Neural cell (in vitro differentiated cells): ENCODE measurements at regions not wholly inside any gene's neighbourhood (a gene's known extent, or its start where the extent isn't known, plus 50 kb on each side); places are given as distances from the start of the nearest gene placed in this dataset.

ENCODE experiments used
- H2AFZ ChIP-seq: fragments of 200-600, 300-800 bp; sonication (generic), shearing (Covaris generic); 2 replicates; pipeline ENCODE4 v1.6.0; 2014; ENCODE audit warnings: low read depth, mild to moderate bottlenecking, antibody characterized with exemption, low read length, moderate library complexity
- H3F3A ChIP-seq: fragments of 200-600 bp; shearing (Covaris generic); 2 replicates; pipeline ENCODE4 v1.6.1; 2016; ENCODE audit warnings: mild to moderate bottlenecking, moderate library complexity, mixed read lengths, antibody characterized with exemption, low read length; ENCODE audit not compliant: insufficient read depth, poor library complexity, severe bottlenecking
- H3K27ac ChIP-seq: fragments of 200-600, 300-800 bp; sonication (generic), shearing (Covaris generic); 2 replicates; pipeline ENCODE4 v1.5.1; 2014; ENCODE audit warnings: mild to moderate bottlenecking, low read length, moderate library complexity
- H3K27me3 ChIP-seq: fragments of 300-800, 200-600 bp; sonication (generic), shearing (Covaris generic); 2 replicates; pipeline ENCODE4 v1.6.0; 2014; ENCODE audit warnings: mild to moderate bottlenecking, low read depth, low read length, moderate library complexity; ENCODE audit not compliant: insufficient read depth
- H3K36me3 ChIP-seq: fragments of 300-800, 200-600 bp; sonication (generic), shearing (Covaris generic); 2 replicates; pipeline ENCODE4 v1.5.1; 2014; ENCODE audit warnings: mild to moderate bottlenecking, antibody characterized with exemption, low read length, moderate library complexity; ENCODE audit not compliant: insufficient read depth
- H3K4me2 ChIP-seq: fragments of 300-800, 200-600 bp; sonication (generic), shearing (Covaris generic); 2 replicates; pipeline ENCODE4 v1.6.0; 2014; ENCODE audit warnings: mild to moderate bottlenecking, low read length
- H3K4me3 ChIP-seq: fragments of 300-800, 200-600 bp; sonication (generic), shearing (Covaris generic); 2 replicates; pipeline ENCODE4 v1.5.1; 2014; ENCODE audit warnings: mild to moderate bottlenecking, low read length, moderate library complexity
- H3K79me2 ChIP-seq: fragments of 200-600 bp; shearing (Covaris generic); replicated peaks from 2 replicates; pipeline ENCODE4 v1.6.0; 2014; ENCODE audit warnings: mild to moderate bottlenecking, low read length, moderate library complexity; ENCODE audit not compliant: insufficient read depth
- H3K9ac ChIP-seq: fragments of 300-800, 200-600 bp; sonication (generic), shearing (Covaris generic); 2 replicates; pipeline ENCODE4 v1.6.1; 2016; ENCODE audit warnings: mild to moderate bottlenecking, low read length, mixed read lengths
- H3K9me2 ChIP-seq: fragments of 200-600 bp; shearing (Covaris generic); 2 replicates; pipeline ENCODE4 v1.6.1; 2016; ENCODE audit warnings: mild to moderate bottlenecking, low read length, mixed read lengths; ENCODE audit not compliant: insufficient read depth
- H3K9me3 ChIP-seq: fragments of 200-600, 300-800 bp; sonication (generic), shearing (Covaris generic); 2 replicates; pipeline ENCODE4 v1.6.1; 2016; ENCODE audit warnings: mild to moderate bottlenecking, mixed run types, low read length, moderate library complexity, mixed read lengths
- H4K20me1 ChIP-seq: fragments of 200-600 bp; shearing (Covaris generic); 2 replicates; pipeline ENCODE4 v1.6.1; 2016; ENCODE audit warnings: mild to moderate bottlenecking, mixed run types; ENCODE audit not compliant: insufficient read depth
- EP300 ChIP-seq: fragments of 450-650 bp; conservative IDR thresholded peaks from 2 replicates; pipeline ENCODE4 v1.6.1; 2014; ENCODE audit warnings: antibody characterized with exemption, mild to moderate bottlenecking, moderate library complexity; ENCODE audit not compliant: poor library complexity, severe bottlenecking
- EZH2 ChIP-seq: fragments of 200-600, 300-800 bp; shearing (Covaris generic), sonication (generic); IDR thresholded peaks from 2 replicates; pipeline ENCODE4 v1.6.1; 2014; ENCODE audit warnings: antibody characterized with exemption, low read length, borderline replicate concordance, mild to moderate bottlenecking; ENCODE audit not compliant: insufficient read depth, poor library complexity, severe bottlenecking
- MXI1 ChIP-seq: fragments of 450-650 bp; conservative IDR thresholded peaks from 2 replicates; pipeline ENCODE4 v1.6.1; 2014; ENCODE audit warnings: antibody characterized with exemption, mild to moderate bottlenecking; ENCODE audit not compliant: poor library complexity, severe bottlenecking
- POLR2AphosphoS5 ChIP-seq: IDR thresholded peaks from 2 replicates; pipeline ENCODE4 v1.6.1; 2012
- RAD21 ChIP-seq: fragments of 450-650 bp; conservative IDR thresholded peaks from 2 replicates; pipeline ENCODE4 v1.6.1; 2014; ENCODE audit warnings: antibody characterized with exemption, mild to moderate bottlenecking, moderate library complexity
- SMC3 ChIP-seq: fragments of 450-650 bp; conservative IDR thresholded peaks from 2 replicates; pipeline ENCODE4 v1.6.1; 2014; ENCODE audit warnings: antibody characterized with exemption, mild to moderate bottlenecking, moderate library complexity; ENCODE audit not compliant: poor library complexity
- TAF1 ChIP-seq: IDR thresholded peaks from 2 replicates; pipeline ENCODE4 v1.6.1; 2012; ENCODE audit warnings: low read depth
- TF ChIP-seq, protein P1 (sequence below): fragments of 450-650 bp; IDR thresholded peaks from 2 replicates; pipeline ENCODE4 v1.5.1; 2014; ENCODE audit warnings: antibody characterized with exemption, mild to moderate bottlenecking, moderate library complexity; ENCODE audit not compliant: poor library complexity, severe bottlenecking
- TF ChIP-seq, protein P2 (sequence below): IDR thresholded peaks from 2 replicates; pipeline ENCODE4 v1.6.1; 2012; ENCODE audit warnings: borderline replicate concordance

DNA sequence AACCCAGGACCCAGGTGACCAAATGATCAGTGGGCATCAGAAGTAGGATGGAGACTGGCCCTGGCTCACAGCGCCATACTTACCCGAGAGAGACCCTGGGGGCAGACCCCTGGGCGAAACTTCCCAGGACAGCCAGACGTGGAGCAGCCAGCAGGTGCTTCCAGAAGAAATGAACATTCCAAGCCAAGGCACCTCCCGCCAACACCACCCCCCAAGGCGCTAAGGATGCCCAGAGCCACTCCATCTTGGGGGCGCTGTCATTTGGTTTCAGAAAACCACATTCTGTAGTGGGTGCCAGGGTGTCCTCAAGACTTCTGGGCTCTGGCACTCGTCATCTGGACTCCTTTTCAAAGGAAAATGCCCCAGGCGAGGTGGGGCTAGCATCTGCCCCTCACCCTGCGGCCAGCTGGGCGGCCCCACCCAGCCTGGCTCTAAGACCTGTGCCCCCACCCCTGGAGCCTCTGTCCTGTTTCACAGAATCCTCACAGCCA, 98.8 kb downstream of the RIPK4 start:
- Histone ChIP-seq H3K4me2 (no peak overlapping the region), H3F3A (no peaks in the 10 kb centered on the region), H3K27me3 (no peaks in the 10 kb centered on the region), H3K36me3 (no peaks in the 10 kb centered on the region), H3K4me3 (no peak overlapping the region), H3K9me2 (no peaks in the 10 kb centered on the region), H4K20me1 (no peaks in the 10 kb centered on the region), H3K9ac (no peak overlapping the region), H3K27ac (no peak overlapping the region), H3K79me2 (no peaks in the 10 kb centered on the region), H3K9me3 (no peaks in the 10 kb centered on the region), H2AFZ (no peak overlapping the region)
- TF ChIP-seq TAF1 (no peak), MXI1 (no peak), POLR2AphosphoS5 (no peak), EP300 (no peak), EZH2 (no peak), RAD21 (no peak), SMC3 (no peak)
- TF ChIP-seq, protein P1, sequence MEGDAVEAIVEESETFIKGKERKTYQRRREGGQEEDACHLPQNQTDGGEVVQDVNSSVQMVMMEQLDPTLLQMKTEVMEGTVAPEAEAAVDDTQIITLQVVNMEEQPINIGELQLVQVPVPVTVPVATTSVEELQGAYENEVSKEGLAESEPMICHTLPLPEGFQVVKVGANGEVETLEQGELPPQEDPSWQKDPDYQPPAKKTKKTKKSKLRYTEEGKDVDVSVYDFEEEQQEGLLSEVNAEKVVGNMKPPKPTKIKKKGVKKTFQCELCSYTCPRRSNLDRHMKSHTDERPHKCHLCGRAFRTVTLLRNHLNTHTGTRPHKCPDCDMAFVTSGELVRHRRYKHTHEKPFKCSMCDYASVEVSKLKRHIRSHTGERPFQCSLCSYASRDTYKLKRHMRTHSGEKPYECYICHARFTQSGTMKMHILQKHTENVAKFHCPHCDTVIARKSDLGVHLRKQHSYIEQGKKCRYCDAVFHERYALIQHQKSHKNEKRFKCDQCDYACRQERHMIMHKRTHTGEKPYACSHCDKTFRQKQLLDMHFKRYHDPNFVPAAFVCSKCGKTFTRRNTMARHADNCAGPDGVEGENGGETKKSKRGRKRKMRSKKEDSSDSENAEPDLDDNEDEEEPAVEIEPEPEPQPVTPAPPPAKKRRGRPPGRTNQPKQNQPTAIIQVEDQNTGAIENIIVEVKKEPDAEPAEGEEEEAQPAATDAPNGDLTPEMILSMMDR: no peak
- TF ChIP-seq, protein P2, sequence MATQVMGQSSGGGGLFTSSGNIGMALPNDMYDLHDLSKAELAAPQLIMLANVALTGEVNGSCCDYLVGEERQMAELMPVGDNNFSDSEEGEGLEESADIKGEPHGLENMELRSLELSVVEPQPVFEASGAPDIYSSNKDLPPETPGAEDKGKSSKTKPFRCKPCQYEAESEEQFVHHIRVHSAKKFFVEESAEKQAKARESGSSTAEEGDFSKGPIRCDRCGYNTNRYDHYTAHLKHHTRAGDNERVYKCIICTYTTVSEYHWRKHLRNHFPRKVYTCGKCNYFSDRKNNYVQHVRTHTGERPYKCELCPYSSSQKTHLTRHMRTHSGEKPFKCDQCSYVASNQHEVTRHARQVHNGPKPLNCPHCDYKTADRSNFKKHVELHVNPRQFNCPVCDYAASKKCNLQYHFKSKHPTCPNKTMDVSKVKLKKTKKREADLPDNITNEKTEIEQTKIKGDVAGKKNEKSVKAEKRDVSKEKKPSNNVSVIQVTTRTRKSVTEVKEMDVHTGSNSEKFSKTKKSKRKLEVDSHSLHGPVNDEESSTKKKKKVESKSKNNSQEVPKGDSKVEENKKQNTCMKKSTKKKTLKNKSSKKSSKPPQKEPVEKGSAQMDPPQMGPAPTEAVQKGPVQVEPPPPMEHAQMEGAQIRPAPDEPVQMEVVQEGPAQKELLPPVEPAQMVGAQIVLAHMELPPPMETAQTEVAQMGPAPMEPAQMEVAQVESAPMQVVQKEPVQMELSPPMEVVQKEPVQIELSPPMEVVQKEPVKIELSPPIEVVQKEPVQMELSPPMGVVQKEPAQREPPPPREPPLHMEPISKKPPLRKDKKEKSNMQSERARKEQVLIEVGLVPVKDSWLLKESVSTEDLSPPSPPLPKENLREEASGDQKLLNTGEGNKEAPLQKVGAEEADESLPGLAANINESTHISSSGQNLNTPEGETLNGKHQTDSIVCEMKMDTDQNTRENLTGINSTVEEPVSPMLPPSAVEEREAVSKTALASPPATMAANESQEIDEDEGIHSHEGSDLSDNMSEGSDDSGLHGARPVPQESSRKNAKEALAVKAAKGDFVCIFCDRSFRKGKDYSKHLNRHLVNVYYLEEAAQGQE: no peak

DNA sequence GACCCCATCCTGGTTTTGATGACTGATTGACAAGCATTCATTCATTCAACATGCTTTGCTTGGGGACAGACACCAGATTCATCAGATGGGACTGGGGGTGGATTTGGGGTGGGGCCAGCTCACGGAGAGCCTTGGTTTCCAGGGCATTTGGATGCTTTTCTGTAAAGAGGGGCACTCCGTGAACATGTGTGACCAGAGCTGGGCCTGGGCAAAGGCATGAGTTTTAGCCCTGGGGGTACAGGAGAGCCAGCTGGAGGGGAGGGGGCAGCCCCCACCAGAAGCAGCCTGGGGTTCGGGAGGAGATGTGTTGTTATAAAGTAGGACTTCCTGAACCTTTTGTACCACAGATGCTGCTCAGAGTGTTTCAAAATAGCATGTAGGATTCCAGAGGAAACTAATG, 99.7 kb downstream of the RIPK4 start:
- H3K27ac ChIP-seq: no peak overlapping the region

More for the DNA sequence above, 99.7 kb downstream of the RIPK4 start:
- H4K20me1 ChIP-seq: no peaks in the 10 kb centered on the region
- no peaks in the 10 kb centered on the region for H3K27me3 ChIP-seq
- no peaks in the 10 kb centered on the region for H3K9me2 ChIP-seq
- H3K4me2 ChIP-seq: no peak overlapping the region
- no peaks in the 10 kb centered on the region for H3K36me3 ChIP-seq
- H3K9ac ChIP-seq: no peak overlapping the region
- TF ChIP-seq RAD21: no peak
- no peak for TF ChIP-seq EP300
- TF ChIP-seq MXI1: no peak
- TF ChIP-seq POLR2AphosphoS5: no peak
- no peak for TF ChIP-seq TAF1
- TF ChIP-seq, protein P2: no peak
- TF ChIP-seq EZH2: no peak
- H3K9me3 ChIP-seq: no peaks in the 10 kb centered on the region
- no peaks in the 10 kb centered on the region for H3K79me2 ChIP-seq
- no peaks in the 10 kb centered on the region for H3F3A ChIP-seq
- H3K4me3 ChIP-seq: no peak overlapping the region
- H2AFZ ChIP-seq: no peak overlapping the region
